ENCODE measurements at regions not wholly inside any gene's neighbourhood (a gene's known extent, or its start where the extent isn't known, plus 50 kb on each side); places are given as distances from the start of the nearest gene placed in this dataset.

DNA sequence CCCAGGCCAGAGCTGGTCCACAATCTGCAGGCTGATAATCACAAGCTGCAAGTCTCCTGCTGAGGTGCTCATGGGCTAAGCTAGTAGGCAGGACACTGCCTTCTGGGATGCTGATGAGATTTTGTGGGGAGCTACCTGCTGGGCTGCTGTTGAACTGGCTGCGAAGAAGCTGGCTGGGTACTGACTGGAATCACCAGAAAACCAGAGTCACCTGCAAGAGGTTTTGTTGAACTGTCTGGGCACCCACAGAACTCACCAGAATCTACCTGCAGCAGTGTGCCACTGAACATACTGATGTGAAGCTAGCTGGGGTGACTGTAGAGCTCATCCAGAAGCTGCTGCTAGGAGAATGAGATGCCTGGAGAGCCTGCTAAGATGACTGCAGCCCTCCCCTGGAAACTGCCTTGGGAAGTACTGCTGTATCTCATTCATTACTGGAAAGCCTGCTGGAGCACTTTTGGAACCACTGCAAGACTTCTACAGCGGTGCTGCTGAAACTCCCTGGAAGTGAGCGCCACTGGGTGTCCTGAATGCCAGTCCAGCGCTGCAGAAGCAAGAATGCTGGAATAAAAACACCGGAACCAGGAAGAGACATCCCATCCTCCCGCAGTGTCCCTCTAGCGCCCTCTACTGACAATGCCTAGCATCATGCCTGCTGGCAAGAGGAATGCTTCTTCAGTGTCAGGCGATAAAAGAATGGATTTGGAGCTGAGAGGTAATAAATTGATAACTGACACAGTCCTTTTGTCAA, 64.9 kb upstream of the ARHGAP18 start (continued):
- TF ChIP-seq, protein P1, sequence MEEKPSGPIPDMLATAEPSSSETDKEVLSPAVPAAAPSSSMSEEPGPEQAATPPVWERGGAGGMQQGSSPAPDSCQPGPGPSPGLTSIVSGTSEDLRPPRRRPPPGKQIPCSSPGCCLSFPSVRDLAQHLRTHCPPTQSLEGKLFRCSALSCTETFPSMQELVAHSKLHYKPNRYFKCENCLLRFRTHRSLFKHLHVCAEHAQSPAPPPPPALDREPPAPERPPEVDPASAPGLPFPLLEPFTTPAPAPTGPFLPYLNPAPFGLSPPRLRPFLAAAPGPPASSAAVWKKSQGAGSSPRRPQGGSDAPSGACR (CRISPR knock-in tag; IDR thresholded peaks at IDR 0.05): no peak
- TF ChIP-seq, protein P2, sequence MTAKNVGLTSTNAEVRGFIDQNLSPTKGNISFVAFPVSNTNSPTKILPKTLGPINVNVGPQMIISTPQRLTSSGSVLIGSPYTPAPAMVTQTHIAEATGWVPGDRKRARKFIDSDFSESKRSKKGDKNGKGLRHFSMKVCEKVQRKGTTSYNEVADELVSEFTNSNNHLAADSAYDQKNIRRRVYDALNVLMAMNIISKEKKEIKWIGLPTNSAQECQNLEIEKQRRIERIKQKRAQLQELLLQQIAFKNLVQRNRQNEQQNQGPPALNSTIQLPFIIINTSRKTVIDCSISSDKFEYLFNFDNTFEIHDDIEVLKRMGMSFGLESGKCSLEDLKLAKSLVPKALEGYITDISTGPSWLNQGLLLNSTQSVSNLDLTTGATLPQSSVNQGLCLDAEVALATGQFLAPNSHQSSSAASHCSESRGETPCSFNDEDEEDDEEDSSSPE (CRISPR knock-in tag; IDR thresholded peaks at IDR 0.05): 0 out of 2 replicates have a peak, but pooled peaks have one; percentile 16
- TF ChIP-seq ZNF879 (CRISPR knock-in tag; IDR thresholded peaks at IDR 0.05) (no peak), TCF7 (IDR thresholded peaks at IDR 0.05; ENCODE audit: low read depth) (no peak), ZNF441 (CRISPR knock-in tag; IDR thresholded peaks at IDR 0.05; ENCODE audit: borderline replicate concordance) (no peak), KLF9 (CRISPR knock-in tag; IDR thresholded peaks at IDR 0.05; ENCODE audit: low read depth) (0 out of 2 replicates have a peak, but pooled peaks have one; percentile 34), ZNF224 (CRISPR knock-in tag; IDR thresholded peaks at IDR 0.05) (no peak), PLRG1 (conservative IDR thresholded peaks at IDR 0.05) (no peak), HDAC2 (CRISPR knock-in tag; IDR thresholded peaks at IDR 0.05) (peak; percentile 49; the same call in 1 of the 2 replicates), RBM39 (IDR thresholded peaks at IDR 0.05; ENCODE audit: low read depth, low read length, poor library complexity, severe bottlenecking) (peak; percentile 53), THAP11 (CRISPR knock-in tag; IDR thresholded peaks at IDR 0.05) (peak; percentile 58), ATRX (CRISPR knock-in tag; IDR thresholded peaks at IDR 0.05; ENCODE audit: borderline replicate concordance) (no peak), ZNF660 (CRISPR knock-in tag; IDR thresholded peaks at IDR 0.05; ENCODE audit: borderline replicate concordance, low read depth) (no peak), FIP1L1 (IDR thresholded peaks at IDR 0.05; ENCODE audit: borderline replicate concordance, insufficient read depth, low read depth, low read length) (no peak), ZNF260 (CRISPR knock-in tag; IDR thresholded peaks at IDR 0.05; ENCODE audit: borderline replicate concordance, low read depth) (no peak)
- TF ChIP-seq, protein P3, sequence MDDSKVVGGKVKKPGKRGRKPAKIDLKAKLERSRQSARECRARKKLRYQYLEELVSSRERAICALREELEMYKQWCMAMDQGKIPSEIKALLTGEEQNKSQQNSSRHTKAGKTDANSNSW (CRISPR knock-in tag; IDR thresholded peaks at IDR 0.05; ENCODE audit: borderline replicate concordance): no peak
- TF ChIP-seq, protein P4, sequence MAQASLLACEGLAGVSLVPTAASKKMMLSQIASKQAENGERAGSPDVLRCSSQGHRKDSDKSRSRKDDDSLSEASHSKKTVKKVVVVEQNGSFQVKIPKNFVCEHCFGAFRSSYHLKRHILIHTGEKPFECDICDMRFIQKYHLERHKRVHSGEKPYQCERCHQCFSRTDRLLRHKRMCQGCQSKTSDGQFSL (CRISPR knock-in tag; IDR thresholded peaks at IDR 0.05): no peak
- TF ChIP-seq, protein P5, sequence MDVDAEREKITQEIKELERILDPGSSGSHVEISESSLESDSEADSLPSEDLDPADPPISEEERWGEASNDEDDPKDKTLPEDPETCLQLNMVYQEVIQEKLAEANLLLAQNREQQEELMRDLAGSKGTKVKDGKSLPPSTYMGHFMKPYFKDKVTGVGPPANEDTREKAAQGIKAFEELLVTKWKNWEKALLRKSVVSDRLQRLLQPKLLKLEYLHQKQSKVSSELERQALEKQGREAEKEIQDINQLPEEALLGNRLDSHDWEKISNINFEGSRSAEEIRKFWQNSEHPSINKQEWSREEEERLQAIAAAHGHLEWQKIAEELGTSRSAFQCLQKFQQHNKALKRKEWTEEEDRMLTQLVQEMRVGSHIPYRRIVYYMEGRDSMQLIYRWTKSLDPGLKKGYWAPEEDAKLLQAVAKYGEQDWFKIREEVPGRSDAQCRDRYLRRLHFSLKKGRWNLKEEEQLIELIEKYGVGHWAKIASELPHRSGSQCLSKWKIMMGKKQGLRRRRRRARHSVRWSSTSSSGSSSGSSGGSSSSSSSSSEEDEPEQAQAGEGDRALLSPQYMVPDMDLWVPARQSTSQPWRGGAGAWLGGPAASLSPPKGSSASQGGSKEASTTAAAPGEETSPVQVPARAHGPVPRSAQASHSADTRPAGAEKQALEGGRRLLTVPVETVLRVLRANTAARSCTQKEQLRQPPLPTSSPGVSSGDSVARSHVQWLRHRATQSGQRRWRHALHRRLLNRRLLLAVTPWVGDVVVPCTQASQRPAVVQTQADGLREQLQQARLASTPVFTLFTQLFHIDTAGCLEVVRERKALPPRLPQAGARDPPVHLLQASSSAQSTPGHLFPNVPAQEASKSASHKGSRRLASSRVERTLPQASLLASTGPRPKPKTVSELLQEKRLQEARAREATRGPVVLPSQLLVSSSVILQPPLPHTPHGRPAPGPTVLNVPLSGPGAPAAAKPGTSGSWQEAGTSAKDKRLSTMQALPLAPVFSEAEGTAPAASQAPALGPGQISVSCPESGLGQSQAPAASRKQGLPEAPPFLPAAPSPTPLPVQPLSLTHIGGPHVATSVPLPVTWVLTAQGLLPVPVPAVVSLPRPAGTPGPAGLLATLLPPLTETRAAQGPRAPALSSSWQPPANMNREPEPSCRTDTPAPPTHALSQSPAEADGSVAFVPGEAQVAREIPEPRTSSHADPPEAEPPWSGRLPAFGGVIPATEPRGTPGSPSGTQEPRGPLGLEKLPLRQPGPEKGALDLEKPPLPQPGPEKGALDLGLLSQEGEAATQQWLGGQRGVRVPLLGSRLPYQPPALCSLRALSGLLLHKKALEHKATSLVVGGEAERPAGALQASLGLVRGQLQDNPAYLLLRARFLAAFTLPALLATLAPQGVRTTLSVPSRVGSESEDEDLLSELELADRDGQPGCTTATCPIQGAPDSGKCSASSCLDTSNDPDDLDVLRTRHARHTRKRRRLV (CRISPR knock-in tag; IDR thresholded peaks at IDR 0.05): no peak

Measured in HepG2 (cell line).